Mucosa of gallbladder (tissue), 1 donor: ENCODE measurements at regions not wholly inside any gene's neighbourhood (a gene's known extent, or its start where the extent isn't known, plus 50 kb on each side); places are given as distances from the start of the nearest gene placed in this dataset.
"Not testable (repeated sequence)": the region's sequence is repeated elsewhere in the genome, so short reads cannot be mapped to it uniquely, and the experiment has no call there.

Source experiments
- DNase-seq: peaks from one replicate; pipeline ENCODE4 v3.0.0-alpha.2; 2020; ENCODE audit warnings: low spot score
- donor health status: DM: no; HTN: no; CAD: no.

DNA sequence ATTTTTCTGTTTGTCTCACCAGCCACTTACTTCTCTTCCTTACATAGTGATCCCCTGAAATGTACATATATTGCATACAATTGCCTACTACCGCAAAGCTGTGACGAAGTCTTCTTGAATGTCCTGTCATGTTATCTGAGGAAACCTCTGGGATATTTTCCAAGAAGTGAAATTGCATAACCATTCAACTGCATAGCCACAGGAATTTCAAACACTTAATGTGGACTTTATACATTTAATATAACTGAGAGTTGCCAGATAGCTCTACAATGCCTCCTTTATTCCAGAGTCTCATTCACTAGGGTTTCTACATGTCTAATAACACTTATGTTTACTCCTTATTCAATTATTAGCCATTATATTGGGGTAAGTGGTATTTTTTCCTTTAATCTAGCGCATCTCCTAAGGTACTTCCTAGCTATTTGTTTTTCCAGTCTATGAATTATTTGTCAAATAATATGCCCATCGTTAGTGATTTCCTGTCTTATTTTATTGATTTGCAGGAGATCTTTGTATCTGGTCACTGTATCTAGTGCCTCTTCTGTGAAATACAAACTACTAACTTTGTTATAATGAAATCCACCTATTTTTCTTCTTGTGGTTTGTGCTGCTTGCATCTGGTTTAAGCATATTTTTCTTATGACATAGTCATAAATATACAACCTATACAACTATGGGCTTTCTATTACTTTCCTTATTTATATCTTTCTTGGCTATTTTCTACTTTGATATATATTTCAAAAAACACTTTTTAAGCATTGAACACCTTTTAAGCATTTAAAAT lies 69.2 kb upstream of the GRID2 start:
- DNase-seq, result no peak

DNA sequence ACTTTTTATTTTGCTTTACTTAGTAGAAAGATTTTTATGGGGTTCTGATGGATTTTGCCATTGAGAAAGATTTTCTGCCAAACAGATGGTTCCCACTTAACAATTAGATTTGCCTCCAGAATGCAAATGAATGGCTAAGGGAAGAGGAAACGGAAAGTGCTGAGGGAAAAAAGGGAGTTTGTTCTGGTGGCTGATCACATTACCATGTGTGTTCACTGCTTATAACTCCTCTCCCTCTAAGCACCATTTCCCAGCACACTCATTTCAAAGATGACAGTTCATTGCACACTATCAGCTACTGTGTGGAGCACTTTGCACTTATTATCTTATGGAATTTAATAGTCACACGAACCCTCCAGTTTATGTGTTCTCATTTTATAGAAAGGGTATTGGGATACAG lies 68.0 kb upstream of the GRID2 start:
- no peak for DNase-seq

DNA sequence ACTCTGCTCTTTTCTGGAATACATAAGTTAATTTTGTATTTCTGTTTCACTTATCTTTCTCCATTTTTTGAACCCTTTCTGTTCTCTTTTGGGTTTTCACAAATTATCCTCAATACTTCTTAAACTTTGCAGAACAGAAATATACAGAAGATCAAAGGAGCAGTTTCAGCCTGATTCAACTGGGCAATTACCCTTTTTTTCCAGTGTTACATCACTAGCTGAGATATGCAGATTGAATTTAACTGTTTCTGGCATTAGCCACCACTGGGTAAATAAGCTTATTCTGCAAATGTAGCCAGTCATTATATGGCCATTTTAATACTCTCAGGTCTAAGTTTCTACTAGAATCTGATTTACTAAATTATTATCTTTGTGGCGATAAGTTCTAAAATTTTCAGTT lies 66.9 kb upstream of the GRID2 start:
- no peak for DNase-seq

DNA sequence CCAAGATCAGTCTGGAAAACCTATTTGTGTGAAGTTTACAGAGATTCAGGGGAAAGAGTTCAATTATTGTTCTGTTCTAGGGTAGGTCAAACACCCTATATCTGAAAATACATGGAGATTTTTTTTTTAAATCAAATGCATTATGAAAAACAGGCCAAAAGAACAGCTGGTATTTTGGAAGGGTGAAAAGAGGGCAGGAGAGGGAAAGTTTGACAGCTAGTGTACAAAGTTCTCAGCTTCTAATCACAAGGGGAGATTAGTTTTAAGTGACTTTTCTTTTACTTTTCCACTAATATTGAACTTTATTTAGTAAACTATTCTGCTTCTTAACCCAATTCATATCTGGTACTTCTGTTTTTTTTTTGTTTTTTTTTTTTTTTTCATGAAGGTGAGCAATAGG lies 66.2 kb upstream of the GRID2 start:
- DNase-seq, result no peak

DNA sequence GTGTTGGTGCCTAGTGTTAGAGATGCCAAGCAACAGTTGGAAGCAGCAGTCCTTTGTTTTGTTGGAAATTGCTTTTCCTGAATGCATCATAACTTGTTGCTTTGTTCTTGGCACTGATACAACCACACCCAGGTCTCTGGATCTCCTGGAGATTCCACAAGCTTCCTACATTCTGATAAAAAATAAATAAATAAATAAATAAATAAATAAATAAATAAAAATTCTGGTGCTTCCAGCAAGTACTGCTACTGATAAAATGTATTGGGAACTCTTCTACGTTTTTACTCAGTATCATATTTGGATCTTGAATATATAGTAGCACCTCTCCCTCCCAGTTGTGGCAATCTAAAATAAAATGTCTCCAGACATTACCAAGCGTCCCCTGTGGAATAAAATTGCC lies 62.7 kb upstream of the GRID2 start:
- DNase-seq, result no peak

DNA sequence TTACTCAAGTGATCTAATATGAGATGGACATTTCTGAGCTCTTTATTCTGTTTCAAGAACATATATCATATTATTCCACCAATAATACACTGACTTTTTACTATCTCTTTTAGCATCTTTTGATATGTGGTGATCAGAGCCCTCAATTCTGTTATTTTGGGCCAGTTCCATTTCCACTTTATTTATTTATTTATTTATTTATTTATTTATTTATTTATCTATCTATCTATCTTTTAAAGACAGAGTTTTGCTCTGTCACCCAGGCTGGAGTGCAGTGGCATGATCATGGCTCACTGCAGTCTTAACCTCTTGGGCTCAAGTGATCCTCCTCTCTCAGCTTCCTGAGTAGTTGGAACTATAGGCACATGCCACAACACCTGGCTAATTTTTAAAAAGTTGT lies 57.4 kb upstream of the GRID2 start:
- no peak for DNase-seq

DNA sequence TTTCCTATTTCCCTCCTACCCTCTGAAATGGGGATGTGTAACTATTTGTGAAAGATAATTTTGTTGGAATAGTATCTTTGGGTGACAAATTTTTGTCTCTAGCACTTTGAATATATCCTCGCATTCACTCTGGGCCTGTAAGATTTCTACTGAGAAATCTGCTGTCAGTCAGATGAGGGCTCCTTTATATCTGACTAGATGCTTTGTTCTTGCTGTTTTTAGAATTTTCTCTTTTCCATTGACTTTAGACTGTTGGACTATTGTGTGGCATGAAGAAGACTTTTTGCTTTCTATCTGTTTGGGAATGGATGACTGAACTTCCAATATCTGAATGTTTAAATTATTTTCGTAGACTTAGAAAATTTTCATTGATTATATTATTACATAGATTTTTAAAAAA lies 54.2 kb upstream of the GRID2 start:
- no peak for DNase-seq

DNA sequence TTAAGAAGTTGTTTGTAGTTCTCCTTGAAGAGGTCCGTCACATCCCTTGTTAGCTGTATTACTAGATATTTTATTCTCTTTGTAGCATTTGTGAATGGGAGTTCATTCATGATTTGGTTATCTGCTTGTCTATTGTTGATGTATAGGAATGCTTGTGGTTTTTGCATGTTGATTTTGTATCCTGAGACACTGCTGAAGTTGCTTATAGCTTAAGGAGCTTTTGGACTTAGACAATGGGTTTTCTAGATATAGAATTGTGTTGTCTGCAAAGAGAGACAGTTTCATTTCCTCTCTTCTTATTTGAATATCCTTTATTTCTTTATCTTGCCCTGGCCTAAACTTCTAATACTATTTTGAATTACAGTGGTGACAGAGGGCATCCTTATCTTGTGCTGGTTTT lies 52.1 kb upstream of the GRID2 start:
- DNase-seq, result no peak

DNA sequence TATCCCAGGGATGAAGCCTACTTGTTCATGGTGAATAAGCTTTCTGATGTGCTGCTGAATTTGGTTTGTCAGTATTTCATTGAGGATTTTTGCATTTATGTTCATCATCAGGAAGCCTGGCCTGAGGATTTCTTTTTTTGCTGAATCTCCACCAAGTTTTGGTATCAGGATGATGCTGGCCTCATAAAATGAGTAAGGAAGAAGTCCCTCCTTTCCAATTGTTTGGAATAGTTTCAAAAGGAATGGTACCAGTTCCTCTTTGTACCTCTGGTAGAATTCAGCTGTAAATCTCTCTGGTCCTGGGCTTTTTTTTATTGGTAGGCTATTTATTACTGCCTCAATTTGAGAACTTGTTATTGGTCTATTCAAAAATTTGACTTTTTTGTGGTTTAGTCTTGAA lies 51.4 kb upstream of the GRID2 start:
- not testable (repeated sequence) for DNase-seq

DNA sequence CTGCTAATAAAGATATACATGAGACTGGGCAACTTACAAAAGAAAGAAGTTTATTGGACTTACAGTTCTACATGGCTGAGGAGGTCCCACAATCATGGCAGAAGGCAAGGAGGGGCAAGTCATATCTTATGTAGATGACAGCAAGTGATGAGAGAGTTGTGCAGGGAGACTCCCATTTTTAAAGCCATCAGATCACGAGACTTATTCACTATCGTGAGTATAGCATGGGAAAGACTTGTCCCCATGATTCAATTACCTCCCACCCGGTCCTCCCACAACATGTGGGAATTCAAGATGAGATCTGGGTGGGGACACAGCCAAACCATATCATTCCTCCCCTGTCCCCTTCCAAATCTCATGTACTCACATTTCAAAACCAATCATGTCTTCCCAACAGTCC lies 50.9 kb upstream of the GRID2 start:
- no peak for DNase-seq

DNA sequence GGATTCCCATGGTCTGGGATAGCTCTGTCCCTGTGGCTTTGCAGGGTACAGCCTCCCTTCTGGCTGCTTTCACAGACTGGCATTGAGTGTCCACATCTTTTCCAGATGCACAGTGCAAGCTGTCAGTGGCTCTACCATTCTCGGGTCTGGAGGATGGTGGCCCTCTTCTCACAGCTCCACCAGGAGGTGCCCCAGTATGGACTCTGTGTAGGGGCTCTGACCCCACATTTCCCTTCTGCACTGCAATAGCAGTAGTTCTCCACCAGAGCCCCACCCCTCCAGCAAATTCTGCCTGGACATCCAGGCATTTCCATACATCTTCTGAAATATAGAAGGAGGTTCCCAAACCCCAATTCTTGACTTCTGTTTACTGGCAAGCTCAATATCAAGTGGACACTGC lies 50.2 kb upstream of the GRID2 start:
- DNase-seq, result no peak
